H9 (cell line): ENCODE measurements at regions not wholly inside any gene's neighbourhood (a gene's known extent, or its start where the extent isn't known, plus 50 kb on each side); places are given as distances from the start of the nearest gene placed in this dataset.

ENCODE experiments used
- DNase-seq: peaks from one replicate; pipeline ENCODE4 v3.0.0-alpha.2; 2017
- H2AFZ ChIP-seq: one replicate; pipeline ENCODE4 v1.6.1; 2013; ENCODE audit warnings: mild to moderate bottlenecking, low read length, control low read depth, moderate library complexity
- H2AK5ac ChIP-seq: 2 replicates; pipeline ENCODE4 v1.6.1; 2013; ENCODE audit warnings: low read length, control low read depth, mixed read lengths; ENCODE audit not compliant: insufficient read length
- H2BK120ac ChIP-seq: one replicate; pipeline ENCODE4 v1.6.1; 2013; ENCODE audit warnings: low read depth, mild to moderate bottlenecking, low read length, control low read depth, inconsistent platforms; ENCODE audit not compliant: poor library complexity, severe bottlenecking
- H2BK12ac ChIP-seq: 2 replicates; pipeline ENCODE4 v1.6.1; 2013; ENCODE audit warnings: low read length, control low read depth, mixed read lengths, low read depth; ENCODE audit not compliant: insufficient read length
- H2BK15ac ChIP-seq: 2 replicates; pipeline ENCODE4 v1.6.1; 2013; ENCODE audit warnings: low read depth, low read length, control low read depth
- H2BK20ac ChIP-seq: one replicate; pipeline ENCODE4 v1.6.1; 2013; ENCODE audit warnings: low read depth, mild to moderate bottlenecking, low read length, control low read depth, inconsistent platforms; ENCODE audit not compliant: poor library complexity, severe bottlenecking
- H2BK5ac ChIP-seq: 2 replicates; pipeline ENCODE4 v1.6.1; 2013; ENCODE audit warnings: low read length, control low read depth, mixed read lengths; ENCODE audit not compliant: insufficient read length
- H3K14ac ChIP-seq: 2 replicates; pipeline ENCODE4 v1.6.1; 2013; ENCODE audit warnings: low read length, control low read depth; ENCODE audit not compliant: insufficient read depth
- H3K18ac ChIP-seq: 2 replicates; pipeline ENCODE4 v1.6.1; 2013; ENCODE audit warnings: low read depth, mild to moderate bottlenecking, mixed read lengths, low read length, control low read depth; ENCODE audit not compliant: insufficient read length
- H3K23ac ChIP-seq: 2 replicates; pipeline ENCODE4 v1.6.1; 2013; ENCODE audit warnings: low read length, control low read depth, mixed read lengths, low read depth; ENCODE audit not compliant: insufficient read length
- H3K23me2 ChIP-seq: 2 replicates; pipeline ENCODE4 v1.6.1; 2013; ENCODE audit warnings: low read depth, mild to moderate bottlenecking, mixed read lengths, low read length, control low read depth; ENCODE audit not compliant: insufficient read length, poor library complexity, severe bottlenecking
- H3K27ac ChIP-seq: 2 replicates; pipeline ENCODE4 v1.5.1; 2013; ENCODE audit warnings: low read length, control low read depth, mixed read lengths, low read depth; ENCODE audit not compliant: insufficient read length
- H3K27me3 ChIP-seq: 2 replicates; pipeline ENCODE4 v1.6.1; 2013; ENCODE audit warnings: low read length, control low read depth, inconsistent platforms; ENCODE audit not compliant: insufficient read depth
- H3K4ac ChIP-seq: 2 replicates; pipeline ENCODE4 v1.6.1; 2013; ENCODE audit warnings: low read depth, mild to moderate bottlenecking, control low read depth, inconsistent platforms, low read length, moderate library complexity
- H3K4me1 ChIP-seq: 2 replicates; pipeline ENCODE4 v1.6.1; 2013; ENCODE audit warnings: low read length, control low read depth, inconsistent platforms; ENCODE audit not compliant: insufficient read depth
- H3K4me2 ChIP-seq: 2 replicates; pipeline ENCODE4 v1.6.1; 2013; ENCODE audit warnings: low read length, control low read depth, mixed read lengths; ENCODE audit not compliant: insufficient read length, insufficient read depth
- H3K56ac ChIP-seq: 2 replicates; pipeline ENCODE4 v1.6.1; 2013; ENCODE audit warnings: low read depth, mild to moderate bottlenecking, mixed read lengths, low read length, control low read depth; ENCODE audit not compliant: insufficient read length
- H3K79me1 ChIP-seq: 2 replicates; pipeline ENCODE4 v1.6.1; 2013; ENCODE audit warnings: low read depth, mild to moderate bottlenecking, moderate library complexity, low read length, control low read depth, inconsistent platforms; ENCODE audit not compliant: insufficient read depth, poor library complexity, severe bottlenecking
- H3K79me2 ChIP-seq: 2 replicates; pipeline ENCODE4 v1.6.1; 2013; ENCODE audit warnings: low read length, control low read depth, inconsistent platforms; ENCODE audit not compliant: insufficient read depth
- H3K9ac ChIP-seq: 2 replicates; pipeline ENCODE4 v1.6.1; 2013; ENCODE audit warnings: low read length, control low read depth, mixed read lengths; ENCODE audit not compliant: insufficient read length; ENCODE audit errors: extremely low read depth
- H3K9me3 ChIP-seq: one replicate; pipeline ENCODE4 v1.6.1; 2013; ENCODE audit warnings: low read depth, low read length, inconsistent platforms; ENCODE audit not compliant: control insufficient read depth
- H3T11ph ChIP-seq: one replicate; pipeline ENCODE4 v1.6.1; 2013; ENCODE audit warnings: mild to moderate bottlenecking, low read length, control low read depth, inconsistent platforms
- H4K20me1 ChIP-seq: one replicate; pipeline ENCODE4 v1.6.1; 2013; ENCODE audit not compliant: control insufficient read depth, insufficient read length, insufficient read depth
- H4K5ac ChIP-seq: 2 replicates; pipeline ENCODE4 v1.6.1; 2013; ENCODE audit warnings: low read depth, mild to moderate bottlenecking, mixed read lengths, low read length, control low read depth; ENCODE audit not compliant: insufficient read length
- H4K8ac ChIP-seq: replicated peaks from 2 replicates; pipeline ENCODE4 v1.6.1; 2013; ENCODE audit warnings: low read length, control low read depth, mixed read lengths, low read depth; ENCODE audit not compliant: insufficient read length
- H4K91ac ChIP-seq: 2 replicates; pipeline ENCODE4 v1.6.1; 2013; ENCODE audit warnings: low read depth, mild to moderate bottlenecking, moderate library complexity, mixed read lengths, low read length, control low read depth; ENCODE audit not compliant: insufficient read length
- H3K27ac Mint-ChIP-seq, 3 experiments: 2 replicates in 2 of 3; 3 replicates in 1 of 3; pipeline ENCODE4 v1.8.0; 2020 to 2021; ENCODE audit warnings: mixed read lengths in 3 of 3, mild to moderate bottlenecking in 1 of 3, moderate library complexity in 1 of 3
- H3K27me3 Mint-ChIP-seq: 2 replicates; pipeline ENCODE4 v1.8.0; 2021; ENCODE audit warnings: low read depth, mild to moderate bottlenecking, moderate library complexity, mixed read lengths
- H3K36me3 Mint-ChIP-seq, 3 experiments: 2 replicates in 2 of 3; 3 replicates in 1 of 3; pipeline ENCODE4 v1.8.0; 2020 to 2021; ENCODE audit warnings: low read depth in 3 of 3, mixed read lengths in 3 of 3; ENCODE audit not compliant: insufficient read depth in 1 of 3
- H3K4me1 Mint-ChIP-seq, 2 experiments: 2 replicates each; pipeline ENCODE4 v1.8.0; 2020; ENCODE audit warnings: mixed read lengths in 2 of 2
- H3K4me3 Mint-ChIP-seq, 2 experiments: 2 replicates in 1 of 2; 3 replicates in 1 of 2; pipeline ENCODE4 v1.8.0; 2020 to 2021; ENCODE audit warnings: mild to moderate bottlenecking in 2 of 2, mixed read lengths in 2 of 2, moderate library complexity in 1 of 2
- H3K9me3 Mint-ChIP-seq, 2 experiments: 2 replicates in 1 of 2; 3 replicates in 1 of 2; pipeline ENCODE4 v1.8.0; 2020; ENCODE audit warnings: mild to moderate bottlenecking in 2 of 2, mixed read lengths in 2 of 2, moderate library complexity in 1 of 2
- CTCF ChIP-seq: fragments of 200-600 bp; sonication (generic); conservative IDR thresholded peaks from 3 replicates; pipeline ENCODE4 v1.8.0; 2021; ENCODE audit warnings: antibody characterized with exemption, mild to moderate bottlenecking
- WGBS: extraction: QIAGEN DNeasy Blood & Tissue Kit; methylation state at CpG from one replicate; pipeline ENCODE4 v1.1.7; 2013; ENCODE audit warnings: missing lambda C conversion rate, low lambda C conversion rate, mixed read lengths; ENCODE audit not compliant: insufficient read length; ENCODE audit errors: extremely low coverage; 5-methylcytosine and 5-hydroxymethylcytosine counted together

GRCh38 chr4:146585761-146586333, 52.8 kb upstream of the POU4F2 start:
- WGBS = no CpG with 5 or more reads among the region's 4 CpGs

More at GRCh38 chr4:146585761-146586333, 52.8 kb upstream of the POU4F2 start:
- TF ChIP-seq CTCF = no peak
- no peak overlapping the region for H3K9ac ChIP-seq
- no peaks in the 10 kb centered on the region for H3K79me2 ChIP-seq
- H4K5ac ChIP-seq = no peak overlapping the region
- no peak overlapping the region for H4K91ac ChIP-seq
- no peak overlapping the region for H2BK20ac ChIP-seq
- H3K36me3 Mint-ChIP-seq = no peaks in the 10 kb centered on the region
- H3T11ph ChIP-seq = no peak overlapping the region
- H3K4me1 ChIP-seq = no peaks in the 10 kb centered on the region
- H3K4me1 Mint-ChIP-seq = no peaks in the 10 kb centered on the region
- no peaks in the 10 kb centered on the region for H3K27me3 ChIP-seq
- H3K27me3 Mint-ChIP-seq = no peaks in the 10 kb centered on the region
- H3K9me3 Mint-ChIP-seq = no peaks in the 10 kb centered on the region
- H4K8ac ChIP-seq = no peak overlapping the region
- no peak overlapping the region for H2BK12ac ChIP-seq
- no peak overlapping the region for H3K14ac ChIP-seq
- H3K79me1 ChIP-seq = no peaks in the 10 kb centered on the region
- H2AK5ac ChIP-seq = no peak overlapping the region
- H2BK5ac ChIP-seq = no peak overlapping the region
- H3K27ac Mint-ChIP-seq = no peak overlapping the region
- no peaks in the 10 kb centered on the region for H3K9me3 ChIP-seq
- no peaks in the 10 kb centered on the region for H3K23me2 ChIP-seq
- no peak overlapping the region for H2BK120ac ChIP-seq
- DNase-seq = no peak
- no peak overlapping the region for H3K4ac ChIP-seq
- no peak overlapping the region for H3K27ac ChIP-seq
- no peak overlapping the region for H3K56ac ChIP-seq
- H3K23ac ChIP-seq = no peak overlapping the region
- no peak overlapping the region for H3K4me2 ChIP-seq
- no peaks in the 10 kb centered on the region for H4K20me1 ChIP-seq
- no peak overlapping the region for H3K18ac ChIP-seq
- H3K4me3 Mint-ChIP-seq = no peak overlapping the region
- no peak overlapping the region for H2AFZ ChIP-seq
- no peak overlapping the region for H2BK15ac ChIP-seq
